DOHH2 (cell line): ENCODE measurements at regions not wholly inside any gene's neighbourhood (a gene's known extent, or its start where the extent isn't known, plus 50 kb on each side); places are given as distances from the start of the nearest gene placed in this dataset.

Source experiments
- EZH2phosphoT487 ChIP-seq: fragments of 200-600 bp; sonication (generic); IDR thresholded peaks from 2 replicates; pipeline ENCODE4 v1.6.1; 2017; ENCODE audit warnings: borderline replicate concordance, mild to moderate bottlenecking, antibody characterized with exemption, low read length, moderate library complexity, mixed read lengths
- TF ChIP-seq, protein P1 (sequence below): fragments of 200-600 bp; sonication (generic); IDR thresholded peaks from one replicate; pipeline ENCODE4 v1.5.1; 2014; ENCODE audit warnings: antibody characterized with exemption, mild to moderate bottlenecking, low read depth, low read length; ENCODE audit not compliant: poor library complexity, severe bottlenecking

DNA sequence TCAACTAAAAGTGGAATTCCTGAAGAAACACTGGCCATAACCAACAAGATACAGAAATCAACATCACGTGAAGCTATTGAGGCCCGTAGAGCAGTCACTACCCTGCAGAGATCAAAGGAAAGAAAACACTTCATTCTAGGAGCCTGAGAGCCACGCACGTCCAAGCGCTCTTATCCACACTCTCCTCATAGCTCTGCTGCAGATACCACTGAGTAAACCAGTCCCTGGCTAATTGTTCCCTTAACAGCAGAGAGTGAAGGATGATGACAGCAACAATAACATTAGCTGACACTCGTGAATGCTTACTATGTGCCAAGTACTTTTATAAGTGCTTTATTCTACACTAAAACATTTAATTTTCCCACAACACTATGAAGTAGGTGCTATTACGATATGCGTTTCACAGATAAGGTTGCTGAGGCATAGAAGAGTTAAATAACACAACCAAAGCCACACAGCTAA lies 271.0 kb upstream of the GADL1 start:
- TF ChIP-seq, protein P1, sequence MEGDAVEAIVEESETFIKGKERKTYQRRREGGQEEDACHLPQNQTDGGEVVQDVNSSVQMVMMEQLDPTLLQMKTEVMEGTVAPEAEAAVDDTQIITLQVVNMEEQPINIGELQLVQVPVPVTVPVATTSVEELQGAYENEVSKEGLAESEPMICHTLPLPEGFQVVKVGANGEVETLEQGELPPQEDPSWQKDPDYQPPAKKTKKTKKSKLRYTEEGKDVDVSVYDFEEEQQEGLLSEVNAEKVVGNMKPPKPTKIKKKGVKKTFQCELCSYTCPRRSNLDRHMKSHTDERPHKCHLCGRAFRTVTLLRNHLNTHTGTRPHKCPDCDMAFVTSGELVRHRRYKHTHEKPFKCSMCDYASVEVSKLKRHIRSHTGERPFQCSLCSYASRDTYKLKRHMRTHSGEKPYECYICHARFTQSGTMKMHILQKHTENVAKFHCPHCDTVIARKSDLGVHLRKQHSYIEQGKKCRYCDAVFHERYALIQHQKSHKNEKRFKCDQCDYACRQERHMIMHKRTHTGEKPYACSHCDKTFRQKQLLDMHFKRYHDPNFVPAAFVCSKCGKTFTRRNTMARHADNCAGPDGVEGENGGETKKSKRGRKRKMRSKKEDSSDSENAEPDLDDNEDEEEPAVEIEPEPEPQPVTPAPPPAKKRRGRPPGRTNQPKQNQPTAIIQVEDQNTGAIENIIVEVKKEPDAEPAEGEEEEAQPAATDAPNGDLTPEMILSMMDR, result no peak
- TF ChIP-seq EZH2phosphoT487, result no peak
